SK-N-SH (cell line): ENCODE measurements at regions not wholly inside any gene's neighbourhood (a gene's known extent, or its start where the extent isn't known, plus 50 kb on each side); places are given as distances from the start of the nearest gene placed in this dataset.

Experiments used
- CTCF ChIA-PET: fragments of 300-600, 350-600 bp; formaldehyde crosslinking; extraction: SDS; loops from one replicate; lab custom pipeline; 2021; lab: Yijun Ruan, JAX
- POLR2A ChIA-PET: fragments of 350-600 bp; sonication (Branson Sonifier 250); formaldehyde crosslinking; extraction: SDS; loops from one replicate; lab custom pipeline; 2020; ENCODE audit warnings: antibody characterized with exemption, inconsistent platforms; lab: Yijun Ruan, JAX
- DNase-seq: peaks from one replicate; pipeline ENCODE4 v3.0.0; 2012
- H2AFZ ChIP-seq: fragments of 200-600 bp; sonication (generic); 2 replicates; pipeline ENCODE4 v1.8.1; 2016; ENCODE audit warnings: antibody characterized with exemption, mild to moderate bottlenecking, low read depth
- H3F3A ChIP-seq: fragments of 200-600 bp; sonication (generic); replicated peaks from 2 replicates; pipeline ENCODE3; 2016; ENCODE audit warnings: antibody characterized with exemption, mild to moderate bottlenecking; ENCODE audit not compliant: insufficient read depth
- H3K27ac ChIP-seq, 2 experiments: fragments of 200-500 bp in 1 of 2; fragments of 200-600 bp in 1 of 2; sonication (Bioruptor generic) in 1 of 2; sonication (generic), shearing (Covaris generic) in 1 of 2; 2 replicates each; pipeline versions ENCODE4 v1.5.1 to v1.6.1; 2014 to 2016; ENCODE audit warnings: low read depth in 2 of 2, inconsistent platforms in 1 of 2, low read length in 1 of 2, mild to moderate bottlenecking in 1 of 2, mixed read lengths in 1 of 2
- H3K27me3 ChIP-seq: fragments of 200-600 bp; sonication (generic), shearing (Covaris generic); 2 replicates; pipeline ENCODE4 v1.6.1; 2016; ENCODE audit warnings: mixed run types; ENCODE audit not compliant: insufficient read depth
- H3K36me3 ChIP-seq, 2 experiments: fragments of 200-500 bp in 1 of 2; fragments of 200-600 bp in 1 of 2; sonication (Bioruptor generic) in 1 of 2; sonication (generic) in 1 of 2; replicated peaks in 1 of 2; 2 replicates each; pipeline versions ENCODE3 to v1.5.1; 2014 to 2016; ENCODE audit warnings: low read length in 1 of 2, mild to moderate bottlenecking in 1 of 2; ENCODE audit not compliant: insufficient read depth in 2 of 2, control insufficient read depth in 1 of 2
- H3K4me1 ChIP-seq, 2 experiments: fragments of 200-500 bp in 1 of 2; fragments of 200-600 bp in 1 of 2; sonication (Bioruptor generic) in 1 of 2; sonication (generic), shearing (Covaris generic) in 1 of 2; 2 replicates each; pipeline versions ENCODE4 v1.5.1 to v1.6.1; 2014 to 2016; ENCODE audit warnings: low read depth in 1 of 2, low read length in 1 of 2, mixed run types in 1 of 2; ENCODE audit not compliant: insufficient read depth in 2 of 2, control insufficient read depth in 1 of 2
- H3K4me2 ChIP-seq: fragments of 200-600 bp; sonication (generic), shearing (Covaris generic); 2 replicates; pipeline ENCODE4 v1.6.1; 2017; ENCODE audit warnings: mixed run types
- H3K4me3 ChIP-seq, 2 experiments: fragments of 200-500 bp in 1 of 2; fragments of 200-600 bp in 1 of 2; sonication (Bioruptor generic) in 1 of 2; sonication (generic), shearing (Covaris generic) in 1 of 2; 2 replicates each; pipeline versions ENCODE4 v1.5.1 to v1.8.1; 2014 to 2016; ENCODE audit warnings: low read depth in 2 of 2, inconsistent platforms in 1 of 2, low read length in 1 of 2, mild to moderate bottlenecking in 1 of 2, mixed read lengths in 1 of 2, moderate library complexity in 1 of 2
- H3K79me2 ChIP-seq: fragments of 200-600 bp; sonication (generic); 2 replicates; pipeline ENCODE4 v1.8.1; 2017; ENCODE audit warnings: mild to moderate bottlenecking; ENCODE audit not compliant: insufficient read depth
- H3K9ac ChIP-seq: fragments of 200-600 bp; sonication (generic); 2 replicates; pipeline ENCODE4 v1.6.1; 2017; ENCODE audit warnings: mixed run types
- H3K9me2 ChIP-seq: fragments of 200-600 bp; sonication (generic); 2 replicates; pipeline ENCODE4 v1.6.1; 2017; ENCODE audit warnings: mixed run types
- H3K9me3 ChIP-seq: fragments of 200-600 bp; sonication (generic); 2 replicates; pipeline ENCODE4 v1.6.1; 2017; ENCODE audit warnings: mixed run types, mild to moderate bottlenecking, moderate library complexity
- H4K20me1 ChIP-seq: fragments of 200-600 bp; sonication (generic); 2 replicates; pipeline ENCODE4 v1.6.1; 2017; ENCODE audit warnings: mild to moderate bottlenecking, mixed run types; ENCODE audit not compliant: insufficient read depth
- ELF1 ChIP-seq: IDR thresholded peaks from 2 replicates; pipeline ENCODE4 v1.4.0; 2012
- EP300 ChIP-seq, 2 experiments: IDR thresholded peaks; 2 replicates each; pipeline versions ENCODE4 v1.4.0 to v1.6.1; 2012; ENCODE audit warnings: borderline replicate concordance in 1 of 2, low read depth in 1 of 2, low read length in 1 of 2
- FOSL2 ChIP-seq: IDR thresholded peaks from 2 replicates; pipeline ENCODE4 v1.4.0; 2012; ENCODE audit warnings: low read depth, mild to moderate bottlenecking, moderate library complexity, borderline replicate concordance
- FOXJ3 ChIP-seq: sonication (generic); formaldehyde crosslinking; IDR thresholded peaks from 2 replicates; pipeline ENCODE4 v1.5.1; 2020; ENCODE audit warnings: mild to moderate bottlenecking, missing genetic modification reagents
- FOXM1 ChIP-seq: IDR thresholded peaks from 2 replicates; pipeline ENCODE4 v1.4.0; 2012; ENCODE audit warnings: low read depth, mild to moderate bottlenecking
- GABPA ChIP-seq: IDR thresholded peaks from 2 replicates; pipeline ENCODE4 v1.4.0; 2012; ENCODE audit warnings: low read depth, mild to moderate bottlenecking
- GATA2 ChIP-seq: sonication (generic); formaldehyde crosslinking; IDR thresholded peaks from 2 replicates; pipeline ENCODE4 v1.5.0; 2020; ENCODE audit warnings: mild to moderate bottlenecking, missing genetic modification reagents
- IRF3 ChIP-seq: fragments of 150-350 bp; IDR thresholded peaks from 2 replicates; pipeline ENCODE4 v1.6.1; 2016; ENCODE audit warnings: mild to moderate bottlenecking, low read depth, low read length
- MAX ChIP-seq: IDR thresholded peaks from 2 replicates; pipeline ENCODE4 v1.4.0; 2012; ENCODE audit warnings: low read depth
- MEF2A ChIP-seq: IDR thresholded peaks from 2 replicates; pipeline ENCODE4 v1.4.0; 2012; ENCODE audit warnings: low read depth, borderline replicate concordance
- NFIC ChIP-seq: IDR thresholded peaks from 2 replicates; pipeline ENCODE4 v1.4.0; 2012; ENCODE audit warnings: borderline replicate concordance
- NRF1 ChIP-seq: IDR thresholded peaks from 2 replicates; pipeline ENCODE4 v1.6.1; 2012; ENCODE audit warnings: low read depth, mild to moderate bottlenecking, low read length
- PBX3 ChIP-seq: IDR thresholded peaks from 2 replicates; pipeline ENCODE4; 2012
- POLR2AphosphoS5 ChIP-seq: IDR thresholded peaks from 2 replicates; pipeline ENCODE4 v1.6.1; 2012; ENCODE audit warnings: low read depth, low read length
- REST ChIP-seq: IDR thresholded peaks from 2 replicates; pipeline ENCODE4 v1.6.1; 2012; ENCODE audit warnings: mild to moderate bottlenecking, low read depth, low read length, moderate library complexity
- RFX5 ChIP-seq: IDR thresholded peaks from 2 replicates; pipeline ENCODE4 v1.6.1; 2012; ENCODE audit warnings: mild to moderate bottlenecking, improper control_type of control experiment, low read length
- RXRA ChIP-seq: IDR thresholded peaks from 2 replicates; pipeline ENCODE4 v1.4.0; 2012; ENCODE audit warnings: low read depth, mild to moderate bottlenecking, borderline replicate concordance
- SMC3 ChIP-seq: IDR thresholded peaks from 2 replicates; pipeline ENCODE4 v1.6.1; 2012; ENCODE audit warnings: low read depth, low read length, improper control_type of control experiment
- USF1 ChIP-seq: IDR thresholded peaks from 2 replicates; pipeline ENCODE4 v1.4.0; 2012; ENCODE audit warnings: low read depth, borderline replicate concordance
- ZBTB33 ChIP-seq: IDR thresholded peaks from 2 replicates; pipeline ENCODE4 v1.4.0; 2012; ENCODE audit warnings: low read depth, borderline replicate concordance
- WGBS: methylation state at CpG from one replicate; pipeline ENCODE4 v1.1.6; 2017; ENCODE audit warnings: low lambda C conversion rate; 5-methylcytosine and 5-hydroxymethylcytosine counted together

GRCh38 chr3:96677156-96677555 lies 137.2 kb upstream of the EPHA6 start:
- no peaks in the 10 kb centered on the region for H3K9me2 ChIP-seq
- no peaks in the 10 kb centered on the region for H3K36me3 ChIP-seq
- ChIA-PET CTCF (no interaction called here), POLR2A (no interaction called here)
- 0% methylated on average over 1 of the region's 1 CpG for WGBS
- no peak overlapping the region for H3K27ac ChIP-seq
- no peak overlapping the region for H3K4me2 ChIP-seq
- H3K9ac ChIP-seq: no peak overlapping the region
- TF ChIP-seq USF1: no peak
- no peak for TF ChIP-seq REST
- no peak for TF ChIP-seq MEF2A
- TF ChIP-seq RFX5: no peak
- no peak for TF ChIP-seq FOXM1
- no peak for TF ChIP-seq ELF1
- TF ChIP-seq GABPA: no peak
- no peak for TF ChIP-seq IRF3
- no peak for TF ChIP-seq MAX
- no peak for TF ChIP-seq PBX3
- TF ChIP-seq SMC3: no peak
- no peak for TF ChIP-seq RXRA
- TF ChIP-seq ZBTB33: no peak
- no peak for TF ChIP-seq EP300 (IDR thresholded peaks at IDR 0.05; ENCODE audit: borderline replicate concordance in 1 of 2, low read depth in 1 of 2, low read length in 1 of 2)
- no peak for TF ChIP-seq FOXJ3 (CRISPR knock-in tag)
- TF ChIP-seq POLR2AphosphoS5: no peak
- TF ChIP-seq NFIC: no peak
- no peak for TF ChIP-seq GATA2 (CRISPR knock-in tag)
- TF ChIP-seq NRF1: no peak
- TF ChIP-seq FOSL2: no peak
- no peak overlapping the region for H2AFZ ChIP-seq
- no peaks in the 10 kb centered on the region for H3K27me3 ChIP-seq
- no peaks in the 10 kb centered on the region for H4K20me1 ChIP-seq
- no peak overlapping the region for H3K4me3 ChIP-seq
- H3K79me2 ChIP-seq: no peaks in the 10 kb centered on the region
- H3K9me3 ChIP-seq: no peaks in the 10 kb centered on the region
- no peaks in the 10 kb centered on the region for H3F3A ChIP-seq
- no peaks in the 10 kb centered on the region for H3K4me1 ChIP-seq
- DNase-seq: no peak
